H1 (cell line): ENCODE measurements at regions not wholly inside any gene's neighbourhood (a gene's known extent, or its start where the extent isn't known, plus 50 kb on each side); places are given as distances from the start of the nearest gene placed in this dataset.

Experiments used
- CTCF ChIA-PET: fragments of 300-600 bp; sonication (Branson Sonifier 250); formaldehyde crosslinking; loops from one replicate; lab custom pipeline; 2021; ENCODE audit not compliant: partially characterized antibody; lab: Charles Lee
- POLR2A ChIA-PET: fragments of 300-600 bp; sonication (Branson Sonifier 250); formaldehyde crosslinking; loops from one replicate; lab custom pipeline; 2021; ENCODE audit warnings: inconsistent platforms; ENCODE audit not compliant: partially characterized antibody; lab: Charles Lee
- DNase-seq, 2 experiments: peaks; one replicate each; pipeline versions ENCODE4 v3.0.0 to v3.0.0-alpha.2; 2010 to 2022; ENCODE audit warnings: low spot score in 2 of 2, low read depth in 1 of 2, mixed read lengths in 1 of 2
- FAIRE-seq: peaks from 2 replicates; lab custom pipeline; 2011; peaks lifted over from hg19 to GRCh38; lab: Jason Lieb, UNC
- H2AFZ ChIP-seq: 2 replicates; pipeline ENCODE4 v1.8.1; 2012; ENCODE audit warnings: low read length, inconsistent platforms
- H2AK5ac ChIP-seq: 2 replicates; pipeline ENCODE4 v1.6.1; 2013; ENCODE audit warnings: low read depth, low read length
- H2BK120ac ChIP-seq: replicated peaks from 2 replicates; pipeline ENCODE3; 2013; ENCODE audit warnings: low read depth, low read length, inconsistent platforms
- H2BK12ac ChIP-seq: 2 replicates; pipeline ENCODE4 v1.6.1; 2013; ENCODE audit warnings: low read depth, low read length
- H2BK15ac ChIP-seq: 2 replicates; pipeline ENCODE4 v1.6.1; 2013; ENCODE audit warnings: low read length
- H2BK20ac ChIP-seq: 2 replicates; pipeline ENCODE4 v1.6.1; 2013; ENCODE audit warnings: low read length
- H2BK5ac ChIP-seq: 2 replicates; pipeline ENCODE4 v1.6.1; 2013; ENCODE audit warnings: low read depth, low read length
- H3K14ac ChIP-seq: 2 replicates; pipeline ENCODE4 v1.6.1; 2013; ENCODE audit warnings: inconsistent platforms; ENCODE audit not compliant: insufficient read length
- H3K18ac ChIP-seq: 2 replicates; pipeline ENCODE4 v1.6.1; 2013; ENCODE audit warnings: low read length; ENCODE audit errors: extremely low read depth
- H3K23ac ChIP-seq: 2 replicates; pipeline ENCODE4 v1.6.1; 2013; ENCODE audit warnings: inconsistent platforms; ENCODE audit not compliant: insufficient read length
- H3K23me2 ChIP-seq: 2 replicates; pipeline ENCODE4 v1.6.1; 2013; ENCODE audit warnings: low read depth, low read length
- H3K27ac ChIP-seq: 2 replicates; pipeline ENCODE4 v1.6.1; 2011; ENCODE audit warnings: low read depth, low read length, inconsistent platforms
- H3K27me3 ChIP-seq, 4 experiments: replicated peaks in 1 of 4; 1 replicate in 1 of 4; 2 replicates in 3 of 4; pipeline versions ENCODE4 v1.6.1 to v1.8.1; 2011 to 2013; ENCODE audit warnings: low read length in 3 of 4, mild to moderate bottlenecking in 3 of 4, inconsistent platforms in 2 of 4, mixed read lengths in 2 of 4, moderate library complexity in 1 of 4; ENCODE audit not compliant: control insufficient read depth in 3 of 4, insufficient read depth in 3 of 4; ENCODE audit errors: extremely low read depth in 1 of 4
- H3K36me3 ChIP-seq, 4 experiments: 2 replicates each; pipeline versions ENCODE4 v1.6.1 to v1.8.1; 2011 to 2013; ENCODE audit warnings: mild to moderate bottlenecking in 4 of 4, low read length in 3 of 4, moderate library complexity in 2 of 4, control low read depth in 1 of 4, inconsistent platforms in 1 of 4; ENCODE audit not compliant: insufficient read depth in 4 of 4, control insufficient read depth in 2 of 4
- H3K4ac ChIP-seq: replicated peaks from 2 replicates; pipeline ENCODE3; 2013; ENCODE audit warnings: low read length, low read depth, mixed read lengths, inconsistent platforms; ENCODE audit not compliant: insufficient read length
- H3K4me1 ChIP-seq, 4 experiments: replicated peaks in 1 of 4; 1 replicate in 1 of 4; 2 replicates in 3 of 4; pipeline versions ENCODE4 v1.6.1 to v1.8.1; 2011 to 2013; ENCODE audit warnings: low read length in 3 of 4, inconsistent platforms in 2 of 4, mixed read lengths in 1 of 4; ENCODE audit not compliant: insufficient read depth in 4 of 4, control insufficient read depth in 3 of 4
- H3K4me2 ChIP-seq, 2 experiments: 2 replicates each; pipeline versions ENCODE4 v1.6.1 to v1.8.1; 2011 to 2013; ENCODE audit warnings: low read depth in 2 of 2, low read length in 2 of 2, control low read depth in 1 of 2, inconsistent platforms in 1 of 2, mild to moderate bottlenecking in 1 of 2; ENCODE audit not compliant: insufficient read depth in 1 of 2
- H3K4me3 ChIP-seq, 4 experiments: fragments of 200-600, 300-600 bp in 1 of 4; sonication (generic), shearing (Covaris generic), sonication (Bioruptor Twin) in 1 of 4; 2 replicates each; pipeline versions ENCODE4 v1.5.1 to v1.8.1; 2011 to 2016; ENCODE audit warnings: low read length in 4 of 4, low read depth in 3 of 4, control low read depth in 2 of 4, inconsistent platforms in 2 of 4, mild to moderate bottlenecking in 2 of 4, mixed read lengths in 1 of 4, moderate library complexity in 1 of 4; ENCODE audit not compliant: insufficient read depth in 2 of 4; ENCODE audit errors: extremely low read depth in 1 of 4
- H3K56ac ChIP-seq: replicated peaks from 2 replicates; pipeline ENCODE3; 2013; ENCODE audit warnings: low read depth, mild to moderate bottlenecking, mixed read lengths, low read length, inconsistent platforms; ENCODE audit not compliant: insufficient read length
- H3K79me1 ChIP-seq: 2 replicates; pipeline ENCODE4 v1.6.1; 2013; ENCODE audit warnings: low read depth, low read length, control low read depth
- H3K79me2 ChIP-seq, 2 experiments: 2 replicates each; pipeline versions ENCODE4 v1.6.1 to v1.8.1; 2012 to 2013; ENCODE audit warnings: low read length in 2 of 2, mild to moderate bottlenecking in 2 of 2, inconsistent platforms in 1 of 2; ENCODE audit not compliant: insufficient read depth in 2 of 2, control insufficient read depth in 1 of 2
- H3K9ac ChIP-seq, 4 experiments: replicated peaks in 1 of 4; 1 replicate in 1 of 4; 2 replicates in 3 of 4; pipeline versions ENCODE4 v1.6.1 to v1.8.1; 2011 to 2013; ENCODE audit warnings: low read depth in 3 of 4, low read length in 3 of 4, control low read depth in 2 of 4, mild to moderate bottlenecking in 2 of 4, moderate library complexity in 2 of 4, inconsistent platforms in 1 of 4; ENCODE audit errors: extremely low read depth in 1 of 4
- H3K9me3 ChIP-seq, 2 experiments: 2 replicates each; pipeline versions ENCODE4 v1.6.1 to v1.8.1; 2012 to 2013; ENCODE audit warnings: mild to moderate bottlenecking in 2 of 2, moderate library complexity in 2 of 2, control low read depth in 1 of 2, inconsistent platforms in 1 of 2, low read depth in 1 of 2, low read length in 1 of 2, mixed read lengths in 1 of 2; ENCODE audit not compliant: insufficient read depth in 2 of 2
- H4K20me1 ChIP-seq, 2 experiments: replicated peaks in 1 of 2; 2 replicates each; pipeline versions ENCODE3 to v1.8.1; 2011 to 2013; ENCODE audit warnings: inconsistent platforms in 2 of 2, low read length in 2 of 2, mild to moderate bottlenecking in 1 of 2; ENCODE audit not compliant: insufficient read depth in 2 of 2, control insufficient read depth in 1 of 2
- H4K5ac ChIP-seq: 2 replicates; pipeline ENCODE4 v1.6.1; 2013; ENCODE audit warnings: low read length, low read depth, mixed read lengths, inconsistent platforms; ENCODE audit not compliant: insufficient read length
- H4K8ac ChIP-seq: 2 replicates; pipeline ENCODE4 v1.8.0; 2013; ENCODE audit warnings: mild to moderate bottlenecking, moderate library complexity, low read length, inconsistent platforms; ENCODE audit not compliant: insufficient read depth; ENCODE audit errors: extremely low read depth
- H4K91ac ChIP-seq: replicated peaks from 2 replicates; pipeline ENCODE3; 2013; ENCODE audit warnings: low read length, mixed read lengths, inconsistent platforms; ENCODE audit not compliant: insufficient read length
- BACH1 ChIP-seq: IDR thresholded peaks from 2 replicates; pipeline ENCODE4 v1.6.1; 2012; ENCODE audit warnings: low read length, improper control_type of control experiment
- CEBPB ChIP-seq: IDR thresholded peaks from 2 replicates; pipeline ENCODE4 v1.6.1; 2012; ENCODE audit warnings: low read depth, low read length
- MAX ChIP-seq: IDR thresholded peaks from 2 replicates; pipeline ENCODE4 v1.6.1; 2012; ENCODE audit warnings: inconsistent platforms
- POU5F1 ChIP-seq: IDR thresholded peaks from 2 replicates; pipeline ENCODE4 v1.6.1; 2011; ENCODE audit warnings: low read depth, mild to moderate bottlenecking, low read length, moderate library complexity
- RAD21 ChIP-seq, 2 experiments: IDR thresholded peaks in 1 of 2; conservative IDR thresholded peaks in 1 of 2; 2 replicates each; pipeline ENCODE4 v1.6.1; 2011; ENCODE audit warnings: low read depth in 2 of 2, low read length in 2 of 2, improper control_type of control experiment in 1 of 2, inconsistent platforms in 1 of 2, mild to moderate bottlenecking in 1 of 2, moderate library complexity in 1 of 2
- RBBP5 ChIP-seq: IDR thresholded peaks from 2 replicates; pipeline ENCODE4 v1.7.1; 2012; ENCODE audit warnings: low read depth, mild to moderate bottlenecking, inconsistent platforms, low read length, moderate library complexity, borderline replicate concordance
- RXRA ChIP-seq: IDR thresholded peaks from 2 replicates; pipeline ENCODE4 v1.6.1; 2011; ENCODE audit warnings: low read depth, mild to moderate bottlenecking, low read length, moderate library complexity; ENCODE audit not compliant: insufficient read depth
- SIN3A ChIP-seq, 2 experiments: IDR thresholded peaks in 1 of 2; conservative IDR thresholded peaks in 1 of 2; 2 replicates each; pipeline ENCODE4 v1.6.1; 2011 to 2012; ENCODE audit warnings: low read length in 2 of 2, improper control_type of control experiment in 1 of 2, low read depth in 1 of 2, mild to moderate bottlenecking in 1 of 2
- TAF7 ChIP-seq: optimal IDR thresholded peaks from 2 replicates; pipeline ENCODE3; 2011; ENCODE audit warnings: low read depth, mild to moderate bottlenecking, inconsistent platforms, low read length, moderate library complexity, borderline replicate concordance
- TCF12 ChIP-seq: IDR thresholded peaks from 2 replicates; pipeline ENCODE4 v1.6.1; 2011; ENCODE audit warnings: low read depth, mild to moderate bottlenecking, low read length
- YY1 ChIP-seq: IDR thresholded peaks from 2 replicates; pipeline ENCODE4 v1.6.1; 2011; ENCODE audit warnings: low read depth, mild to moderate bottlenecking, low read length
- WGBS, 2 experiments: shearing (Covaris generic) in 1 of 2; methylation state at CpG; one replicate each; pipeline versions ENCODE4 v1.1.6 to v1.1.7; 2013 to 2015; ENCODE audit warnings: low lambda C conversion rate in 2 of 2, mixed read lengths in 2 of 2, inconsistent platforms in 1 of 2, low coverage in 1 of 2, missing lambda C conversion rate in 1 of 2; ENCODE audit not compliant: insufficient replicate concordance in 2 of 2, insufficient coverage in 1 of 2, insufficient read length in 1 of 2; ENCODE audit errors: extremely low coverage in 1 of 2, missing lambda C conversion rate in 1 of 2; 5-methylcytosine and 5-hydroxymethylcytosine counted together

- POLR2A ChIA-PET: interaction anchor here (1.6 to 4.4 kb wide), 5 partner anchors 13 to 101 kb away, joined by 3 to 38 read pairs (median 16); no protein-coding TSS in a partner anchor
- Histone ChIP-seq H3K4me3 (peak overlapping the region in 1 of 4 experiments; percentile 85; a peak in 2 of 8 replicates), H3K9ac (no peak overlapping the region)
- TF ChIP-seq RXRA: no peak
- TF ChIP-seq TAF7: no peak
- no peak for TF ChIP-seq RBBP5
- no peak for TF ChIP-seq SIN3A (conservative IDR thresholded peaks at IDR 0.05 in 1 of 2, IDR thresholded peaks at IDR 0.05 in 1 of 2; ENCODE audit: low read depth in 1 of 2, low read length in 2 of 2)
- TF ChIP-seq BACH1: no peak
- no peak for TF ChIP-seq RAD21 (IDR thresholded peaks at IDR 0.05 in 1 of 2, conservative IDR thresholded peaks at IDR 0.05 in 1 of 2; ENCODE audit: low read depth in 2 of 2, low read length in 2 of 2)
- TF ChIP-seq CEBPB: no peak
- TF ChIP-seq MAX: no peak
- TF ChIP-seq POU5F1: no peak
- TF ChIP-seq TCF12: no peak
- no peak for TF ChIP-seq YY1
Measured at GRCh38 chr9:94164806-94165549, 80.7 kb downstream of the PTPDC1 start.

More at GRCh38 chr9:94164806-94165549, 80.7 kb downstream of the PTPDC1 start:
- H3K9me3 ChIP-seq: no peaks in the 10 kb centered on the region
- H2AK5ac ChIP-seq: peak overlapping the region; percentile 46; the same call in 1 of the 2 replicates
- peaks cover 27 to 32% of the 10 kb centered on the region in 2 experiments for H3K79me2 ChIP-seq
- CTCF ChIA-PET: interaction anchor here (0.5 to 2.7 kb wide), 7 partner anchors 9 to 317 kb away, joined by 3 to 14 read pairs (median 3); no protein-coding TSS in a partner anchor
- no peak overlapping the region for H3K14ac ChIP-seq
- peak overlapping the region; percentile 44 for H3K4ac ChIP-seq
- peaks cover 11 to 13% of the 10 kb centered on the region in 2 experiments for H4K20me1 ChIP-seq
- H4K8ac ChIP-seq: peak overlapping the region; percentile 68; the same call in 1 of the 2 replicates
- peak in 1 of 2 experiments; percentile 22 for DNase-seq
- H3K23me2 ChIP-seq: no peaks in the 10 kb centered on the region
- H2BK20ac ChIP-seq: 0 out of 2 replicates have a peak overlapping the region, but pooled peaks have one; percentile 27
- no peaks in the 10 kb centered on the region for H3K79me1 ChIP-seq
- 87% methylated on average over 5 of the region's 5 CpGs; no CpG with 5 or more reads in 1 of the 2 experiments for WGBS, 2 experiments
- H4K91ac ChIP-seq: no peak overlapping the region
- no peak overlapping the region for H3K27ac ChIP-seq
- no peak overlapping the region for H2BK120ac ChIP-seq
- no peak overlapping the region for H2AFZ ChIP-seq
- 0 out of 2 replicates have a peak overlapping the region, but pooled peaks have one; percentile 75 for H2BK12ac ChIP-seq
- no peak overlapping the region for H3K23ac ChIP-seq
- H3K4me2 ChIP-seq: peak overlapping the region; percentile 40 to 47; a peak in 1 of 4 replicates
- H2BK5ac ChIP-seq: 0 out of 2 replicates have a peak overlapping the region, but pooled peaks have one; percentile 45
- no peak overlapping the region for H4K5ac ChIP-seq
- no peak overlapping the region for H3K56ac ChIP-seq
- no peaks in the 10 kb centered on the region for H3K27me3 ChIP-seq
- H2BK15ac ChIP-seq: peak overlapping the region; percentile 18; the same call in 1 of the 2 replicates
- no peak overlapping the region for H3K18ac ChIP-seq
- FAIRE-seq: no peak
- H3K36me3 ChIP-seq: no peaks in the 10 kb centered on the region
- no peaks in the 10 kb centered on the region for H3K4me1 ChIP-seq
